HG03103 (cell line): ENCODE measurements at regions not wholly inside any gene's neighbourhood (a gene's known extent, or its start where the extent isn't known, plus 50 kb on each side); places are given as distances from the start of the nearest gene placed in this dataset.
A peak's percentile ranks its signal among the peaks of the same experiment; 100 is the strongest.

Experiments
- ATAC-seq: cut with Tn5 transposase; IDR thresholded peaks from one replicate; pipeline ENCODE4 v1.9.1; 2021; ENCODE audit warnings: low read depth; ENCODE audit not compliant: unreplicated experiment

GRCh38 chr2:156099382-156099781, 233.1 kb downstream of the NR4A2 start:
- no peak for ATAC-seq

DNA sequence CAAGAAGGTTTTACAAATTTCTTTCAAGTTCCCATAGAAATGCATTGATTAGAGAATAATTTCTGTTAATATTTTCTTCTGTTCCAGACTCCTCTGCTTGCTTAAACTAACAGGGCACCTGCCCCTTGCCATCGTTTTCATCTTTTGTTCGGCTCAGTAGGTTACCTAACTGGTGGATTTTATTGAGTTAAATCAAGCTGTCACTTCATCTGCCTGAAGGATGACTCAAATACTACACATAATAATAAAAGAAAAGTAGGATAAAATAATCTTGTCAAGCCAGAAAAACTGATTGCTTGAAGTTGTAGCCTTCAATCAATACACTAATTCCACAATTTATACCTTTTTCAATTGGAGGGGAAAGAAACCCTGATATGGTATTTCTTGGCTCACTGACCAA, 234.0 kb downstream of the NR4A2 start:
- no peak for ATAC-seq

DNA sequence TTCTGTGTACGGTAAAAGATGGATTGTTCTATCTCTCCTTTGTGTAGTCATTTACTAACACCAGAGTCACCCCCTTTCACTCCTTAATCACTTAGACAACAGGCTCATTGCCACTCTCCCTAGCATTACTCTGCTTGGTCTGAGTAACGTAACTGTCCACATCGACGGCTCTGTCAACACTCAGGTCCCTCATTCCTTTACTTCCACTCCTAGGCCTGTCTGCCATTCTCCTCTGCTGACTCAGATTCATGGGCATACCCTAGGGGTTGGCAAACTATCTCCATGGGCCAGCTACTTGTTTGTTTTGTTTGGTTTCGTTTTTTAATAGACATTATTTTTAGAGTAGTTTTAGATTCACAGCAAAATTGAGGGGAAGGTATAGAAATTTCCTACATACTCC, 243.9 kb downstream of the NR4A2 start:
- ATAC-seq = no peak

- ATAC-seq = no peak
Observed at GRCh38 chr2:156087875-156088274, 244.6 kb downstream of the NR4A2 start.

DNA sequence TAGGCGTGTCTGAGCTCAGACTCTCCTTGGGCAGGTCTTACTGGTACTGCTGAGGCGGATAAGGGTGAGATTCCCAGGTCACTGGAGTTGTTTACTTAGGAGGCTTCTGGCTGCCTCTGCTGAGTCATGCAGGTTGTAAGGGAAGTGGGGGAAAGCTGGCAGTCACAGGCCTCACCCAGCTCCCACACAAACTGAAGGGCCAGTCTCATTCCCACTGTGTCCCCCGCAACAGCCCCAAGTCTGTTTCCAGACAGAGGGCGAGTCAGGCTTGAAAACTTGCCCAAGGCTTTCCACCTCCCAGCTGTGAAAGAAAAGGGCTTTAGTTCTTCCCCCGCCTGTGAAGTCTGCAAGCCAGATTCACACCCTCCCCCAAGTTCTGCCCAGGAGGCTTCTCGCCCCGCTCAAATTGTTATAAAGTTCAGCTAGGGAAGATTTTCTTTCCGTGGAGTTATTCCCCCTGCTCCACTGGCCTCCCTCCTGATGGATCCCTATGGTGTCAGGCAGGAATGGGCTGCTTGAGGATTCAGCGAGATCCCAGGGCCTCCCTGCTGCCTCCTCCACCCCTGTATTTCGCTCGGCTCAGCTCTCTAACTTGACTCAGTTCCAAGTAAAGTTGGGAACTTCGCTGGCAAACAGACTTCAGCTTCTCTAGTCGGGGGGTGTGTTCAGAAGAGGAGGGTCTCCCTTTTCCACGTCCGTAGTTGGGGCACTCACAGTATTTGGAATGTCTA, 248.6 kb downstream of the NR4A2 start:
- no peak for ATAC-seq

DNA sequence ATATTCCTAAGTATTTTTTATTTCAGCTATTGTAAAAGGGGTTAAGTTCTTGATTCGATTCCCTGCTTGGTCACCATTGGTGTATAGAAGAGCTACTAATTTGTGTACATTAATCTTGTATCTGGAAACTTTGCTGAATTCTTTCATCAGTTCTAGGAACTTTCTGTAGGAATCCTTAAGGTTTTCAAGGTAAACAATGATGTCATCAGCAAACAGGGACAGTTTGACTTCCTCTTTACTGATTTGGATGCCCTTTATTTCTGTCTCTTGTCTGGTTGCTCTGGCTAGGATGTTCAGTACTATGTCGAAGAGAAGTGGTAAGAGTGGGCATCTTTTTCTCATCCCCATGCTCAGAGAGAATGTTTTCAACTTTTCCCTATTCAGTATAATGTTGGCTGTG, 252.7 kb downstream of the NR4A2 start:
- no peak for ATAC-seq

DNA sequence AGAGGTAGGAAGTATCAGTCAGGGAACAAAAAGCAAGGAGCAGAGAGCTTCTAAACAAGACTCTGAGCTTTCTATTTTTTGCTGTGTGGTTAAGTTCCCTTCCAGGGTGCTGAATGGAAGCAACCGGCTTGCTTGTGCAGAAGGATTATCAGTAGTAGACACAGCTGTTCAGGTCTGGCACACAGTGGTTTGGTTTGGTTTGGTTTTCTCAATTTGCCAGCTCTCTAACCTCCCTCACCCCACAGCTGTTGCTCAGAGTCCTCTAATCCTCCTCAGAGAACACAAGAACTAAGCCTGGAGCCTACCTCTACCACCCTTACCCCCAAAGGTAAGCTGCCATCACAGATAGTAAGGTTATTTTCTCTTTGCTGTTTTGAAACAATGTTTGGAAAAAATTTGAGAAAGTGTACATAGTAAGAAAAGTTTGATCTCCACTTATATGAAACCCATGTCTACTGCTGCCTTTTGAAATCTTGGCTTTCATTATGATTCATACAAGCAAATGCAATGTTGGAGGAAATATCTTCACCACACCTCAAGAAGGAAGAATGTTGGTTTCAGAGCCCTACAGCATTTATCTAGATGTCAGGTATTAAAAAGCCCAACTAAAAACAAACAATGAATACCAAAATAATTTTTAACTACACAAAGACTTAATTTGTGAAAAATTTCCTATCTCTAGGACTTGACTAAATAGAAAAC, 255.3 kb downstream of the NR4A2 start:
- ATAC-seq = no peak

DNA sequence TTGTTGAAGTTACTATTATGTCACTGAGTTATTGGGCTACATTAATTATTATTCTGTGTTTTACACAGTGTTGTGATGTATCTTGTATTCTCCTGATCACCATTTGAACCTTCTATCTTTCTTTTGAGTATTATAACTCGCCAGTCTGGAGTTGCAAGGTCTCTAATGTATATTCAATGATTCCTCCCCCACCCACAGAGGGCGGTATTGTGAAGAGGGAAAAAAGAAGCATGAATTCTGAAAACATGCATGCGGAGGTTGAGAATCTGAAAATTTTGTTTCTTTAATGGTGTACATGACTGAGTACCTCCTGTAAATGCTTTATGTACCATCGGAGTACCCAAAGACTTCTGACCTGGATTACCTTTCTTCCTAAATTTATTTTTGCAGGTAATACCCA, 266.6 kb downstream of the NR4A2 start:
- no peak for ATAC-seq

- ATAC-seq = no peak
Observed at GRCh38 chr2:156064540-156064939, 268.0 kb downstream of the NR4A2 start.

GRCh38 chr2:156057647-156058046, 274.9 kb downstream of the NR4A2 start:
- ATAC-seq = no peak

DNA sequence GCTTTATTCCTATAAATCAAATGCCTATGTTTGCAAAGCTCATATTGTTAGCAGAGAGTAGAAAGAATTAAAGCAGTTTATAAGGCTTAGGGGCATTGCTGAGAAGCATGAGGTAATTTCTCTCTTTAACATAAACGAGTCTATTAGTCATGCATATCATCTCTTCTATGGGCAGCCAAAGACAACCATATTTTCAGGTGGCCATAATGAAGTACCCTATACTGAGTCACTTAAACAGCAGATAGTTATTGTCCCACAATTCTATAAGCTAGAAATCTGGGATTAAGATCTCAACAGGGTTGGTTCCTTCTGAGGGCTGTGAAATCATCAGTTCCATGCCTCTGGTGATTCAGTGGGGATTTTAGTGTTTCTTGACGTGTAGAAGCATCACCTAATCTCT, 277.5 kb downstream of the NR4A2 start:
- ATAC-seq = no peak

DNA sequence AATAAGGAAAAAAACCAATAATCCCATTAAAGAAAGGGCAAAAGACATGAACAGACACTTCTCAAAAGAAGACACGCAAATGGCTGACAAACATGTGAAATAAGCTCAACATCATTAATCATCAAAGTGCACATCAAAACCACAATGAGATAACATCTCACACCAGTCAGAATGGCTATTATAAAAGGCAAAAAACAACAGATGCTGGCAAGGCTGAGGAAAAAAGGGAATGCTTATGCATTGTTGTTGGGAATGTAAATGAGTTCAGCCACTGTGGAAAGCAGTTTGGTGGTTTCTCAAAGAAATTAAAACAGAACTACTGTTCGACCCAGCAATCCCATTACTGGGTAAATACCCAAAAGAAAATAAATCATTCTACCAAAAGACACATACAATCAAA, 285.6 kb downstream of the NR4A2 start:
- ATAC-seq = no peak

- ATAC-seq = no peak
Observed at GRCh38 chr2:156042895-156043294, 289.6 kb downstream of the NR4A2 start.

- no peak for ATAC-seq
Observed at GRCh38 chr2:156038021-156038420, 294.5 kb downstream of the NR4A2 start.

- no peak for ATAC-seq
Observed at GRCh38 chr2:156037482-156037881, 295.0 kb downstream of the NR4A2 start.

- ATAC-seq = no peak
Observed at GRCh38 chr2:156031121-156031520, 301.4 kb downstream of the NR4A2 start.

GRCh38 chr2:156023229-156023869, 309.2 kb downstream of the NR4A2 start:
- peak; percentile 68 for ATAC-seq

DNA sequence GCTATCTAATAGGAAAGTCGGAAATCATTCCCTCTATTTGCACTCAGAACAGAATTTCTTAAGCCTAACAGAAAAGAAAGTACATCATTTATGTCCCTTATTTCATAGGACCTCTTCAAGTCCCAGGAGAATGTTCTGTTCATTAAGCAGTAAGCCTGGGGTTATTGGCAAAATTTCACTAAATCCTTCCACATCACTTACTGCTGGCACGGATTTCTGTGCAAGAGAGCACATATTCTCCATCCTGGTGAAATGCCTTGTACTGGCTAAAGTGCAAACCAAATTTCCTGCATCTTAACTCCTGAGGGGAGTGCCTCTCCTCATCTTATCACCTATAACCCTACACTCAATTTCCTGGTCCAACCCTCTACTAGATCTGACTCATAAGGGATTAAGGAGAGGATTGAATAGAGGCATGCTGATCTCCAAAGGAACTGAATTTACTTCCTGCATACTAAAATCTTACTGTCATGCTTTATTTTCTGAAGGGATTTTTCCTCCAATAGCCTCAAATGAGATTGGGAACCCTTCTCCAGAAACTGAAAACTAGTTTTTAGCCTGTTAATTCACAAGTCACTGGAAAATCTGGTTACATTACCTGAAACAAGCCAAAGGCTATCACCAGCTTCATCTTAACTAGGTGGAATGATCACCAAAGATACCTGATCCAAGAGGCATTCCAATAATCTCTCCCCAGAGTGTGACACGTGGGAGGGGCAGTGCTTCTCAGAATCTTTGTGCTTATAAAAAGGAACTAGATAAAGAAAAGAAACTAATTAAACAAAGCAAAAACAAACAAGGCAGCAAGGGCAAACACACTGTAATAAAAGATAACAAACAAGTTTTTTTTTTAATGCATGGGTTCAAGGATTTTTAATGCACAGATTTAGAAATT, 311.1 kb downstream of the NR4A2 start:
- ATAC-seq = no peak

DNA sequence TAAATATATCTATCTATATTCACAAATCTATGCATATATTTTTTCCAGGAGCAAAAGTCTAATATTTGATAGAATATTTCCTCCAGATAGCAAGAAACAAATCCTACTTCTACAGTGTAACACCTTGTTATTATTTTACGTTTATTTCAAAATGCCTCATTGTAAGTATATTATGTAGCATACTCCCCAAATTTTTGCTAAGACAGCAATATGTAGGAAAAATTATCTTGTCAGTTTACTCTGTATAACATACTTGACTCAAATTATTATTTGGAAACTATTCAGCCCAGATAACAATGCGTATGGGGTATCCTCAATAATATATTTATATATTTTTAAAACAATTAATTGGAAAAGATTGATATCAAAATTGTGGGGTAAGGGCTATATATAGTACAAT, 313.2 kb downstream of the NR4A2 start:
- no peak for ATAC-seq

GRCh38 chr2:156017341-156017885, 315.1 kb downstream of the NR4A2 start:
- ATAC-seq = no peak

DNA sequence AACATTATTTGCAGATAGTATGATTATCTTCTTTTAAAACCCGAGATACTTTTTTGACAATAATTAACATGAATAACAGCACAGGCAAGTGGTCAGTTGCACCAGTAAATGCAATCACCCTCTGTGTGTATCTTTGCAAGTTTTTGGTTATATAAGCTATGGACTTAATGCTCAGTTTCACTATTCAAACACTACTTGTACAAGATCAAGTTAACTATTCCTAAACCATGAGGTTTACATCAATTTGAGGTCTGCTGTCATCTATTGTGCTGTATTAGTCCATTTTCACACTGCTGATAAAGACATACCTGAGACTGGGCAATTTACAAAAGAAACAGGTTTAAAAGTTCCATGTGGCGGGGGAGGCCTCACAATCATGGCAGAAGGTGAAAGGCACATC, 323.2 kb downstream of the NR4A2 start:
- no peak for ATAC-seq
